EL (cell line): ENCODE measurements at regions not wholly inside any gene's neighbourhood (a gene's known extent, or its start where the extent isn't known, plus 50 kb on each side); places are given as distances from the start of the nearest gene placed in this dataset.
A peak's percentile ranks its signal among the peaks of the same experiment; 100 is the strongest.
"Not testable (repeated sequence)": the region's sequence is repeated elsewhere in the genome, so short reads cannot be mapped to it uniquely, and the experiment has no call there.

Experiments used
- DNase-seq: peaks from one replicate; pipeline ENCODE4 v3.0.0-alpha.2; 2016

DNA sequence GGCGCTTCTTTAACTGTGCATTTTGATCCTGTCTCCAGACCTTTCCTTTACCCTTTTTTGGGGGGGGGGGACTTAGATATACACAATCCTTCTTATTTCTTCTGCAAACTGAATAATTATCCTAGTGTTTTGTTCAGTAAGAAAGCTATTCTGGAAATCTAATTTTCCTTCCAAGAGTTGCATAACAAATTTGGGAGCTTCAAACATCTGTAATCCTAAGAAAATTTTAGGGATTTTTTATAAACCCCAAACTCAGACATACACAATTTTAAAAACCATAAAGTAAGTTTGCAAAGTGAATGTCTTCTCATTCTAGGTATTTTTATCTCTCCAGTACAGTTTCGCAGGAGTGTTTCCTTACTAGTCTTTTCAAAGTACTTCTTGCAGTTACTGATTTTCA, 182.7 kb upstream of the E2F7 start:
- DNase-seq = no peak

DNA sequence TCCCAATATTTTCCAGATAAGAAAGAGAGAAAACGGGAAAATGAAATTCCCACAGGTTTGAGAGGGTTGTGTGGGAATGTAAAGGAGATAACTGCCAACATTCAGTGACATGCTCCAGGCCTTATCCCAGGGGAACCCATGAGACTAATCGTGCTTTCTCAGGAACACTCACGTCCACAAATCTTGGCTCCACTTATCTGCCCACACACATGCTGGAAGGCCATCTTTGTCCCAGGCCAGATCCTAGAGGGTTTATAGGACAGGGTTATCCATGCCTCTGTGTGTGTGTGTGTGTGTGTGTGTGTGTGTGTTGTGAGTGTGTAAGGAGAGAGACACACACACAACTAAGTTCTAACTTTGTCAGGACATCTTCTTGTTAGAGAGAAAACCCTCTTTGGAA, 182.2 kb upstream of the E2F7 start:
- DNase-seq = no peak

DNA sequence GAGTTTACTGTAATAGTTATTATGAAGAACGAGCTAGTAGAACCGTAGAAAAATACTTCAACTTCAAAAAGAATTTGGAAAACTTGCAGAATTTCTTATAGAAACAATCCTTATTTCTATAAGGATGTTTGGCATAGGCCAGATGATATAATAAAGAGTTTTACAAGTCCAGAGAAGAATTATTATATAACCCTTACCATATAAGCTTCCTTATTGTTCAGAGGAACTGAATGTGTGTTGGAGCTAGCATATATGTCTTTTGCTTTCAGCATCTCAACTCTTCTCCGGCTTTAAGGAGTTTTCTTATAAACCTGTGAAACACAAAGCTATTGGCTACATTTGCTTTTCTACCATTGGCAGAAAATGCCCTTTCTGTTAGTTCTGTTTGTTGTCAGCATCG, 178.0 kb upstream of the E2F7 start:
- DNase-seq = no peak

DNA sequence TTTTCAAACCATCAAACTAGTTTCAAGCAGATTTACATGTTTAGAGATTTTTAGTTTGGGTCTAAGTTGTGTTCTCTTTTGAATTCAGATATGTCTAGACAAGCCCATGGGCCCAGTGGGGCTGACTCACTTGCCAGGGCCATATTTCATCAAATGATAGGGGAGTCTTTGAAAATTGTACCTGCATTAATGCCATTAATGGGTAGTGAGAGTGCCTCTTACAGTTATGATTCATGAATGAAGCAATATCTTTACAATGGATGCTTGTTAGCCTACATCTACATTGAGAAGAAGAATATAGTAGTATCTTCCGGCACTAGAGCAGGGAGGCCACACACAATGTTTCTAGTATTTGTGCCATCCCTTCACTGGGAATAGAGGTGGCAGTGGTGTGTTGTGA, 174.2 kb upstream of the E2F7 start:
- DNase-seq = no peak

DNA sequence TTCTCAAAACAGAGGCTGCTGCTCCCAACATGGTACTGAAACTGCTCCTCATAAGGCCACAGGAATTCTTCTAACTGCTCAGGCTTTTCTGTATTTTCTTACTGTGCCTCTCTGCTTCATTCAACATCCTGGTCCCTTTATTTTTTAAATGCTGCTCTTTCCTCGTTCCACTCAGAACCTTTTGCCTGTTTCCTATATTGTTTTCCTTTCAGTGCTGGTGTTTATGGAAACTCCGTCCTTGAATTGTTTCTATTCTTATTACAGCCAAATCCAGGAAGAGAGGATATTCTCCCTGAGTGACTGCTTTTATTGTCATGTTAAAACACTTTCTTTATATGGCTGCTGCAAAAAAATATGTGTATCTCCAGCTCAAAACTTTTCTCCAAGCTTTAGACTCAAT, 173.0 kb upstream of the E2F7 start:
- DNase-seq = no peak

DNA sequence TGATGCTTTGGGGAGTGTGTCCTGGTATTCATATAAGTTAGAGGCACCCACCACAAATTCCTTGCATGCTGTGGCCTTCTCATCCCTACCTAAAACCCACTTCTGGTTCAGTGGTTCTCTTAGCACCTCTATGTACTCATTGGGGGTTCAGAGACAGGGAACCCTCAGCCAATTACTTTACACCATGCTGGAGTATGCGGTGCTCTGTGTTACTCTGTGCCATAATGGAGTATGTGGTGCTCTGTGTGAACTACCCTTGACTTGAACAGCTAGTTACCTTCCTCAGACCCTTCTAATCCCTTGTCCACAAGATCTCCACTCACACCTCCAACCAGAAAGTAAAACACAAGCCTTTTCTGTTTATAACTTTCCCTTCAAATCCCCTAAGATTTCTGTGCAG, 172.5 kb upstream of the E2F7 start:
- DNase-seq = no peak

DNA sequence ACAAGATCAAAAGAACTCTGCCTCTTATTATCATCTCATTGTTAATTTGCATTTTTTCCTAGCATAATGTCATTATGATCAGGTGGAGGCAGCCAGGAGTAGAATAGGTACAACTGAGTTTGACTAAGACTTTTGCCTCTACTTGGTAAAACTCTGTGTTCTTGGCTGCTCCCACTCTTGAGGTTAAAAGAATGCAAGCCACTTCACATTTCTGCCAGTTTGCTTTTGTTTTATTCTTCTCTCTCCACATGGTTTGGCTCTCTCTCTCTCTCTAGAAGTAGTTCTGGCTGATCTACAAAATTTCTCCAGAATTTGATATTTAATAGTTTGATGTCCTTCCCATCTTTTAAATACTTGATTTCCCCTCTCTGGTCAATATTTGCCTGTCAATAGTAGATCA, 170.7 kb upstream of the E2F7 start:
- DNase-seq = no peak

DNA sequence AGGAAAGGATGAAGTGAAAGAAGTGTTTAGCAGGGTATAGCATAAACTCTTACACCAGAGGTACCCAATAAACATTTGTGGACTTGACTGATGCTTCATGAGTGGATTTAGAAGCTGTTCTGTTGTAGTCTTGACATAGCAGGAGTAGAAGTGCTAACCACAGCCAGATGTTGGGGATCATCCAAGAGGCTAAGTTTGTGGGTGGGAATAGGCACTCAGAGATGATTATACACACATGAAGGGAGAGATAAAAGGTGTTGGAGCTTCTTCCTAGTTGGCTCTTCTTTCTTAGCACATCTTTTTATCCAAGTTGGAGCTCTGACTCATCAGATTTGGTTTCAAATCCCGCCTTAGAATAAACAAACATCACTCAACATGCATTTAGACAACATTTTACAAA, 166.7 kb upstream of the E2F7 start:
- peak; percentile 32 for DNase-seq

DNA sequence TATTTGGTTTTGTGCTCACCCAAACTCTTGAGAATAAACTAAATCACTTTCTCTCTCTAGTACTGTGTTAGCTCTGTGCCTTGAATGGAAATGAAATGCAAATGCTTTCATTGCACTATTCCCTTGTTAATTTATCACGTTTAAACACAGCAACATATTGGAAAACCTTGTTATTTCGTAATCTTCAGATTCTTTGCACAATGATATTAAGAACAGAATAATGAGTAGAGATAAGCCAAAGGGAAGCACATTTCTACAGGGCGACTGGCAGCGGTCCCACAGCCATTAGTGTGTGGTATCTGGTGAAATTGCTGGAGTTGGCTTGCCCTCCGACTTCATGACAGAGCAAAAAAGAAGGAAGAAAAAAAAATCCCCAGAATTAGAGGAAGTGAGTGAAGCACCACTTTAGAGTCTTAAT, 166.1 kb upstream of the E2F7 start:
- DNase-seq = peak; percentile 47

DNA sequence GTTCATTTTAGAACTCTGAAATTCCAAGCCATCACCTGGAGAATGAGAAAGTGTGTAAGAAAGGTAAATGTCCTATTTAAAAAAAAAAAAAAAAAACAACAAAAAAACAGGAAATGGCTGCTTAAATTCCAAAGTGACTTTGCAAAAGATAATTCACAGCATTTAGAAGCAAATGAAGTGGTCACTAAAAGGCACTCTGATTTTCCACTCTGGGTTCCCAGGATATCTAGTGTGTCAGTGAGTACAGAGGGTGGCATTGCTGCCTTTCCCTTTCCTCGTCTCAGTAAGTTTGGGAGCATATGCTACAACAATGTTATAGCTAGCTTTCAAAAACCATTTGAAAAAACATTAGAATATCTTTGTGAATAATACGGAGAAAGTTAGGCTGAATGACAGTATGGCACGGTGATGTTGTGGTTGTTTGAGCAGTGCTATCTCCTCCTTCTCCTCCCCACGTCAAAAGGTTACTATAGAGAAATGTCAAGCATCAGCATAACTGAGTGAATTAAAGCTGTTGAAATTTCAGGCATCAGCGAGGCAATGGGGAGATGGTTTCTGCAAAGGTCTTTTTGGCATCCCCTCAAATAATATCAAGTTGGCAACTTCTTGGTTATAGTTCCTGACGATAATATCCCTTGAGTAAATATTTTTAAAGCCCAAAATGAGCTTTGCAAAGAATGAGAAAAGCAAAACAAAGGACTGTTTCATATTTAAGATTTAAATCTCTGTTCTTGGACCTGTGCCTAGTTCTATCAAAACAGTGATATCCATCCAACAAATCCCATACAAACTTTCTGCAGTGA, 164.5 kb upstream of the E2F7 start:
- DNase-seq = no peak

DNA sequence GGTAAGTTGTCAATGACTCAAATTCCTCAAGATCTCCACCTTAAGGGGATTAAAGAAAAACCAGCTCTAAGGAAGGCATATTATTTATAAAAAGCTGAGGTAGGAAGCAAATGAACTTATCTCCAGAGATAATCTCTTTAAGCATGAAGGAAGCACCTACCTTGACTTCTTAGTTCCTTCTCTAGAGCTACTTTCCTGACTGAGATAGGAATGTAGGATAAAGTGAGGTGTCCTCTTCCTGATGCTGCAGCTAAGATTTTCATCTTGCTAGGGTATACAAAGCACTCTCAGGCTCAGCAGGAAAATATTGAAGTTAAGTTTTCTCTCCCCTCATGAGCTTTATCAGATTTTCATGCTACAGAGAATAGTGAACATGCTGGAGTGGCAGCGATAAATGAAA, 163.0 kb upstream of the E2F7 start:
- DNase-seq = no peak

DNA sequence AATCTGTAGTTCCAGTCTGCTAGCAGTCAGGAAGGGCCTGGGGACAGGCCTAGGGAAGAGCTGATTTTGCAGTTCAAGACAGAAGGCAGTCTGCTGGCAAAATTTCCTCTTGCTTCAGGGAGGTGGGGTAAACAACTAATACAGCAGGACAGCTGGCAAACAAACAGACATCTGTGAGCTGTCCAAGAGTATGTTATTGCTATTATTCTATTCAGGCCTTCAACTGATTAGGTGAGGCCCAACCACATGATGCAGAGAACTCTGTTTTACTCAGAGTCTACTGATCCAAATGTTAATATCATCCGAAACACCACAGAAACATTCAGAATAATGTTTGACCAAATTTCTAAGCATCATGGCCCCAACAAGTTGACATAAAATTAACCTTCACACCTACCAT, 161.0 kb upstream of the E2F7 start:
- no peak for DNase-seq

DNA sequence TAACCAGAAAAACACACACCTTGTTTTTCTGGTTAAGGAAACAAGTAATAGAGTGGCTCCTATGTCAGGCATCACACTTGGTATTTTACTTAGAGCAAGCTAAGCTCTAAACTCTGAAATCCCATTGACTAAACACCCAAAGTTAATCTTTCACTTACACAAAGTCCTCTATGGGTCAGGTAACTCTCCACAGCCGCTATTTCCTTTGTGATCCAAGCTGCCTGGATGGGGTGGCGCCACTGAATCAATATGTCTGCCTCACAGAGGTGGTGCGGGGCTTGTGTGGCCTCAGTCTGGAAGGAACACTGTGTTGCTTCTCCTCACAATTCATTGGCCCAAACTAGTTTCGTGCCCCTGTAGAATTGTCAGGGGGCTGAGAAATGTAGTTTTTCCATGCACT, 160.0 kb upstream of the E2F7 start:
- no peak for DNase-seq

DNA sequence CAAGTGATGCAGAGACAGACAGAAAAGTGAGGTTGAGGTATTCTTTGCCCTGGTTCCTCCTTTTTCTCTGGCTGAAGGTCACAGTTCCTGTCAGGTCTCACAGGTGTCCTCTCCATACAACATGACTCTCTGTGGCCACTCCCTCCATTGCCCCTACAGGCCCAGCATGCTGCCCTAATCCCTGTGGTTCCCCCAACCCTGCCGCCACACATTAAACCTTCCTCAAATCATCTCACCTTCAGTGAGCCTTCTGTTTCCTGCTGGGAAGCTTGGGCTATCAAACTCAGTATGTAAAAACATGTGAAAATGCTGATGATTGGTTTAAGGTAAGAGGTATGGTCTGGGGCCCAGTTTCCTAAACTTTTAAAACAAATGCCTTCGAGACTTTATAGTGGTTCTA, 159.0 kb upstream of the E2F7 start:
- DNase-seq = no peak

DNA sequence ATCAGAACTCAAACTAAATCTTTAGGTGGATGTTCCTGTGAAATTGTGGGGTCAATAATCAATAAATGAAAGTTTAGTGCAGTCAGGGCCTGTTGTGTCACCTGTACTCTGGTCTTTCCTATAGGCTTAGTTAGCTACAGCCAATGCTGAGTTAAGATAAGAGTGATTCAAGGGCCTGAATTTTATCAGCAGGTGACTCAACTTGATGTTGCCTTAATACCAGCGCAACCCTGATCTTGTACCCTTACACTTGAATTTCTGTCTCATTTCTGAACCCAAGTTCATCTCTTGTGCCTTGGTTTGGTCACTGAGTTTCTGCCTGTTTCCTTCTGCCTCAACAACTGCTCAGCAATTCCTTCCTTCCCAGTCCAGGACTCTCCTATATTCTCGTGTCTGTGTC, 157.0 kb upstream of the E2F7 start:
- no peak for DNase-seq

DNA sequence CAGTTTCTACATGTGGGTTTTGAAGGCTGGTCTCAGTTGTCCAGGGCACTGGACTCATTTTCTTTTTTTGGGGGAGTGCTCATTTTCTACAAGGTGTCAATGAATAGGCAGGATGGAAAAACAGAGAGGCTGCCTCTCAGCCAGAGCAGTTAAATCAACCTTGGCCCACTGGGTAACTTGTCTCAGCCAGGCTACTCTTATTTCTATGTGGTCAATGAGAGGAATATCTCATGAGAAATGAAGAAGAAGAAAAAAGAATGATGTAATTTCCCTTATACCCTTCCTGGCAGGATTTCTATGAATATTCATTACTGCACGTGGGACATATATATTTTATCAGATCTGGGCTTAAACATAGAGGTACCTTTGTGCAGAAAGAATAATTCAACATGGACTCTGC, 155.2 kb upstream of the E2F7 start:
- DNase-seq = no peak

DNA sequence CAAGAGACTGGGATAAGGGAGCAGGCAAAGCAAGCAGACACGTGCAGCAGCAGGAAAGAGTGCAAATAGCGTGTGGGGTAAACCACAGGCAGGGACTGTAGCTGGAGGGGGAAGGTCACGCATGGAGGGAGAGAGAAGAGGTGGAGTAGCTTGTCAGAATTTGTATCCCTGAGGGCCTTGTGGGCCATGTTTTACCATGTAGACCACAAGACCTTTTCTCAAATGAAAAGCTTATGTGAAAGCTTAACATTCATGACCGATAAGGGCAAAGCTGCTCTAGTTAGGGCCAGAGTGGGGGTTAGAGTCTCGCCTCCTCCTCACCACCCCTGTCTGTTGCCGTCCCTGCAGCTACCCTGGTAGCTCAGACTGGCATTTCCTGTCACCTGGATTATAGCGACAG, 152.9 kb upstream of the E2F7 start:
- DNase-seq = no peak

DNA sequence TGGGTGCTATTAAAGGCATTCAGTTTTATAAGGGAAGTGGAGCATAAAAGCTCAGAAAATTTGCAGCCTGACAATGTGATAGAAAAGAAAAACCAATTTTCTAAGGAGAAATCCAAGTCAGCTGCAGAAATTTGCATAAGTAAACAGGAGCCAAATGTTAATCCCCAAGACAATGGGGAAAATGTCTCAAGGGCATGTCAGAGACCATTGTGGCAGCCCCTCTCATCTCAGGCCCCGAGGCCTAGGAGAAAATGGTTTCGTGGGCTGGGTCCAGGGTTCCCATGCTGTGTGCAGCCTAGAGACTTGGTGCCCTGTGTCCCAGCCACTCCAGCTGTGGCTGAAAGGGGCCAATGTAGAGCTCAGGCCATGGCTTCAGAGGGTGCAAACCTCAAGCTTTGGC, 150.8 kb upstream of the E2F7 start:
- not testable (repeated sequence) for DNase-seq

DNA sequence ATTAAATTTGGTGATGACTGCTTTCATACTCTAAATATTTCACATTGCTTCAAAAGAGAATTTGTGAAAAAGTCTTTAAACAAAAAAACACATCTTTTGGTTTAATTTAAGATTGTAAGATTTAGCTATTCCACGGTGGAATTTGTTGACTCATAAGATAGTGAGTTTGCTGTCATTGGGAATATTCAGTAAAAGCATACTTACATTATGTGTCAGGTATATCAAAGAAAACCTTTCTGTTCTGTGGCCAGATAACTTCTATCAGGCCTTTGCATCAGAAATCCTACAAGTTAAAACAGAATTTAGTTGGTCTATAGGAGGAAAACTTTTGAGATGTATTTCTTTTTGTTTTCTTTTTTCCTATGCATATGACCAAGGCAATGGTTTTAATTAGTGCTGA, 148.8 kb upstream of the E2F7 start:
- DNase-seq = peak; percentile 60

DNA sequence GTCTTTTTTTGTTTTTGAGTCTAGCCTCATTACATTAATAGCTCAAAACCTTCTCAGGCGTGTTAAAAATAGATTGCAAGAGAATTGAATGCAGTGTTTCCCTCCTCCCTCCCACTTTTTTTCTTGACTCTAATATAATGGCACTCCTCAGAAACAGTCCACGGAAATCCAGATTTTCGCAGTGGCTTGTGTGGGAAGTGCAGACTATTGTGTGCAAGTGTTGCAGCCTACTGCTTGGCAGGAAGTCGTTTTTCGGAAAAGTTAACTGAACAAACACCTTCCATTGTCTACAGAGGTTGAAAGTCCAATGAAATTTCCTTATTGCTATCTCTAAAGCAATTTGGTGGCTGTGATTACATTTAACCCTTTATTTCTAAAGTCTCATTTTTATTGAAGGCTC, 147.9 kb upstream of the E2F7 start:
- no peak for DNase-seq

DNA sequence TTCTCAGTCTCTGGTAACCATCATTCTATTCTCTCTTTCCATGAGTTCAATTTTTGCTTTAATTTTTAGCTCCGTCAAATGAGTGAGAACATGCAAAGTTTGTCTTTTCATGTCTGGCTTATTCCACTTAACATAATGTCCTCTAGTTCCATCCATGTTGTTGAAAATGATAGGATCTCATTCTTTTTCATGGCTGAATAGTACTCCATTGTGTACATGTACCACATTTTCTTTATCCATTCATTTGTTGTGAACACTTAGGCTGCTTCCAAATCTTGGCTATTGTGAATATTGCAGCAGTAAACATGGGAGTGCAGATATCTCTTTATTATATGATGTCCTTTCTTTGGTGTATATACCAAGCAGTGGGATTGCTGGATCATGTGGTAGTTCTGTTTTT, 145.4 kb upstream of the E2F7 start:
- no peak for DNase-seq

DNA sequence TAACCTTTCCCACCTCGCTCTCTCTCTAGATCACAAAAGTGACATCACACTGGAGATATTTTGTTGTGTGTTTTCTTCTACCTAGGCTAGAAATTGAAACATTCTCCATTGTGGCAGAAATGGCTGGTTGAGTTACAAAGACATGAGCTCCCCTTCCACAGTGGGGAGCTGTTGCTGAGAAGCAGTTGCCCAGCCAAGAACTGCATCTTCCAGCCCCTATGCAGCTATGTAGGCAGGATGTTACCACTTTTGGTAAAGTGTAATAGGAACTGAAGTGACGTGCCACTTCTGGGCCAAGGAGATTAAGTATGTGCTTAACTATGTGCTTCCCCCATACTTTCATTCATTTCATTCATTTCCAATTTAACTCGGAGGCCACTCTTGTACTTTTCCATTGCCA, 138.7 kb upstream of the E2F7 start:
- DNase-seq = no peak

DNA sequence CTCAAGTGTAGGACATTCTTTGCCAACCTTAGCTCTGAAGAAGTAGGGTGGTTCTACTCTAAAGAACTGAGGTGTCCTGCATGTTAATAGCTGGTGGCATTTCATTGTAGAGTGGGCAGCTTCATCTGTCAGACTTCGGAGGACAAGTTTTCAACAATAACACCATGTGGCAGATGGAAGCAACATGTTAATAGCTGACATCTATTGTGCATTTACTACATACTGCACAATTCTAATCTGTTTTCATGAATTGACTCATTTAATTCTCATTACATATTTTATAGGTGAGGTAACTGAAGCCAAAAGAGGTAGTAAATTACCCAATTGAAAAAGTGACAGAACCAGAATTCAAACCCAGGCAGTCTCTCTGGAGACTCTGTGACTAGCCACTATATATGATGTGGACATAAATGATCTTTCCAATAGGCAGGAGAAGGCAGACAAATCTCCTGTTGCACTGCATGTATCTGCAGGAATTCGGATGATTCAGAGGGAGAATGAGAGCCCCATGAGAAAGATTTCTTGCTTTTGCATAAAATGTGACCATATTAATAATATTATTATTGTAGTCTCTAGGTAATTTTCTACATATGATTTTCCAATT, 137.2 kb upstream of the E2F7 start:
- peak; percentile 10 for DNase-seq

DNA sequence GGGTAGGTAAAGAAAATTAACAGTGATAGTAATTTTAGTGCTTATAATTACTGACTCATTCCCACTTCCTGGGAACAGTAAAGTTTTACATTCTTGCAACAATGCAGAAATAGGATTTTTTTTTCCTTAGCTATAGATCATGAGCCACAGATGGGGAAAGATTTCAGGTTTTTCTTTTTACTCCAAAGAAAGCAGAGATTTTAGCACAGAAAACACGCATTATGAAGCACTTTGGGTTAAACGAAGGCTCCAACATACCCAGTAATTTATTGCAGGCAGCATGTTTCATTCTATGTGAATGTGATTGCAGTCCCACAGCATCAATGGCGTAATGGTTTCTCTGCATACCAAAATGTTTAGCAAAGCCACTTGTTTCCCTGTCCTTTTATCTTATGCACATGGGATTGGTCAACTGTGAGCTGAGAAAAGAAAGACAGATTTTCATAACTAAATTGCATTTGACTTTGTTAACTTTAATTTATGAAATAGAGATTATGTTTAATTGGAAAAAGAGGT, 124.6 kb upstream of the E2F7 start:
- DNase-seq = peak; percentile 87

DNA sequence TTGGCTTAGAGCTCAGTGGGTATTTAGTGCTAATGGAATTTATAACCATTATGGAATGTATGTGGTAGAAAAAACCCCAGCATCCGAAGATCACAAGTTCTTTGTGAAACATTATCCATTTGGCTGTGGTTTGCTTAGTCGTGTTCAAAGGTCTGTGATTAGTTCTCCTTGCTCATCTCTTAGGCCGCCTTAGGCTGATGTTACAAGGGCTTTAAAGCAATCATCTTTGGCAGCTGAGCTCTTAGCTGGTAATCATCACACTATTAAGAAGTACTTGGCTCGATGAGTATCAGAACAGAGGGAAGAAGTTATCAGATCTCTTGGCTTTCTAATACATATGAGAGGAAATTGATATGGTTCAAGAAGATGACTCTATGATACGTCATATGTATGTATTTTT, 124.1 kb upstream of the E2F7 start:
- peak; percentile 85 for DNase-seq
